ENCODE measurements at regions not wholly inside any gene's neighbourhood (a gene's known extent, or its start where the extent isn't known, plus 50 kb on each side); places are given as distances from the start of the nearest gene placed in this dataset.
A peak's percentile ranks its signal among the peaks of the same experiment; 100 is the strongest.

- intact Hi-C loops (cut with micrococcal nuclease; ENCODE audit: unreplicated experiment) = no loop called here
- ChIA-PET POLR2A (ENCODE audit: unreplicated experiment) (no interaction called here), CTCF (no interaction called here)
- H3F3A ChIP-seq (ENCODE audit: insufficient read depth, low read depth) = no peaks in the 10 kb centered on the region
- no TSS peak for BruUV-seq (replicated peaks)
- H3K27ac ChIP-seq = no peak overlapping the region
- no peaks in the 10 kb centered on the region for H3K36me3 ChIP-seq (ENCODE audit: low read depth)
- no peak for DNase-seq
- H3K4me2 ChIP-seq = no peak overlapping the region
- H4K20me1 ChIP-seq (ENCODE audit: insufficient read depth) = no peaks in the 10 kb centered on the region
- TF ChIP-seq EZH2 (IDR thresholded peaks at IDR 0.05; ENCODE audit: low read depth) = no peak
- no peak for TF ChIP-seq CTCF (conservative IDR thresholded peaks at IDR 0.05)
- H3K9me3 ChIP-seq (ENCODE audit: insufficient read depth, low read depth) = no peaks in the 10 kb centered on the region
- H3K79me2 ChIP-seq (ENCODE audit: low read depth) = no peaks in the 10 kb centered on the region
- 0 out of 2 replicates have a peak, but pooled peaks cover 1% of the 10 kb centered on the region for H3K4me1 ChIP-seq (replicated peaks; ENCODE audit: insufficient read depth)
- H2AFZ ChIP-seq = no peak overlapping the region
- H3K9me2 ChIP-seq (ENCODE audit: insufficient read depth) = no peaks in the 10 kb centered on the region
- H3K4me3 ChIP-seq = no peak overlapping the region
- no peaks in the 10 kb centered on the region for H3K27me3 ChIP-seq (ENCODE audit: insufficient read depth, low read depth)
Observed at GRCh38 chr2:217114117-217114516, 254.3 kb upstream of the TNP1 start.

- no peaks in the 10 kb centered on the region for H3K9me2 ChIP-seq (ENCODE audit: insufficient read depth)
- no peak overlapping the region for H3K27ac ChIP-seq
- H3K79me2 ChIP-seq (ENCODE audit: low read depth) = no peaks in the 10 kb centered on the region
- ChIA-PET POLR2A (ENCODE audit: unreplicated experiment) (no interaction called here), CTCF (no interaction called here)
- no peak overlapping the region for H3K4me3 ChIP-seq
- no peaks in the 10 kb centered on the region for H3F3A ChIP-seq (ENCODE audit: insufficient read depth, low read depth)
- DNase-seq = no peak
- no peak for TF ChIP-seq EZH2 (IDR thresholded peaks at IDR 0.05; ENCODE audit: low read depth)
- no peak for TF ChIP-seq CTCF (conservative IDR thresholded peaks at IDR 0.05)
- H2AFZ ChIP-seq = no peak overlapping the region
- H4K20me1 ChIP-seq (ENCODE audit: insufficient read depth) = no peaks in the 10 kb centered on the region
- intact Hi-C loops (cut with micrococcal nuclease; ENCODE audit: unreplicated experiment) = no loop called here
- no peaks in the 10 kb centered on the region for H3K36me3 ChIP-seq (ENCODE audit: low read depth)
- no peaks in the 10 kb centered on the region for H3K9me3 ChIP-seq (ENCODE audit: insufficient read depth, low read depth)
- H3K4me2 ChIP-seq = no peak overlapping the region
- H3K27me3 ChIP-seq (ENCODE audit: insufficient read depth, low read depth) = no peaks in the 10 kb centered on the region
- no TSS peak for BruUV-seq (replicated peaks)
- H3K4me1 ChIP-seq (replicated peaks; ENCODE audit: insufficient read depth) = peaks cover 7% of the 10 kb centered on the region
Observed at GRCh38 chr2:217113491-217113890, 253.6 kb upstream of the TNP1 start.

GRCh38 chr2:217110550-217110949, 250.7 kb upstream of the TNP1 start:
- CTCF ChIA-PET = no interaction called here

GRCh38 chr2:217108575-217109027, 248.7 kb upstream of the TNP1 start:
- POLR2A ChIA-PET (ENCODE audit: unreplicated experiment) = no interaction called here
- CTCF ChIA-PET = interaction anchor here (0.7 kb wide), 1 partner anchor 1117 kb away, joined by 12 read pairs; no protein-coding TSS in a partner anchor
- Histone ChIP-seq H3K27me3 (ENCODE audit: insufficient read depth, low read depth) (no peaks in the 10 kb centered on the region), H4K20me1 (ENCODE audit: insufficient read depth) (no peaks in the 10 kb centered on the region), H3K36me3 (ENCODE audit: low read depth) (no peaks in the 10 kb centered on the region), H3K79me2 (ENCODE audit: low read depth) (no peaks in the 10 kb centered on the region), H2AFZ (0 out of 2 replicates have a peak overlapping the region, but pooled peaks have one; percentile 35), H3K4me2 (peak overlapping the region; percentile 30), H3F3A (ENCODE audit: insufficient read depth, low read depth) (peaks cover 36% of the 10 kb centered on the region), H3K9me3 (ENCODE audit: insufficient read depth, low read depth) (no peaks in the 10 kb centered on the region; the same call in 1 of the 2 replicates), H3K4me3 (no peak overlapping the region), H3K9me2 (ENCODE audit: insufficient read depth) (no peaks in the 10 kb centered on the region), H3K27ac (peak overlapping the region; percentile 94), H3K4me1 (replicated peaks; ENCODE audit: insufficient read depth) (peaks cover 55% of the 10 kb centered on the region)
- TF ChIP-seq EZH2 (IDR thresholded peaks at IDR 0.05; ENCODE audit: low read depth) (no peak), CTCF (conservative IDR thresholded peaks at IDR 0.05) (no peak)
- no TSS peak for BruUV-seq (replicated peaks)
- peak in 1 of 2 experiments; percentile 35 for DNase-seq
- intact Hi-C loops (cut with micrococcal nuclease; ENCODE audit: unreplicated experiment) = loop anchor here (5.0 to 10.0 kb wide), 4 partner anchors 166 to 411 kb away; partner anchors contain the start of gene IGFBP5

More at GRCh38 chr2:217110550-217110949, 250.7 kb upstream of the TNP1 start:
- intact Hi-C loops (cut with micrococcal nuclease; ENCODE audit: unreplicated experiment) = no loop called here
- peaks cover 35% of the 10 kb centered on the region for H3K4me1 ChIP-seq (replicated peaks; ENCODE audit: insufficient read depth)
- no peak for DNase-seq
- H2AFZ ChIP-seq = no peak overlapping the region
- H3K9me3 ChIP-seq (ENCODE audit: insufficient read depth, low read depth) = no peaks in the 10 kb centered on the region; the same call in 1 of the 2 replicates
- H3K27me3 ChIP-seq (ENCODE audit: insufficient read depth, low read depth) = no peaks in the 10 kb centered on the region
- no peak overlapping the region for H3K27ac ChIP-seq
- peaks cover 19% of the 10 kb centered on the region for H3F3A ChIP-seq (ENCODE audit: insufficient read depth, low read depth)
- H3K79me2 ChIP-seq (ENCODE audit: low read depth) = no peaks in the 10 kb centered on the region
- no peak for TF ChIP-seq EZH2 (IDR thresholded peaks at IDR 0.05; ENCODE audit: low read depth)
- no peaks in the 10 kb centered on the region for H3K36me3 ChIP-seq (ENCODE audit: low read depth)
- BruUV-seq (replicated peaks) = no TSS peak
- POLR2A ChIA-PET (ENCODE audit: unreplicated experiment) = no interaction called here
- H3K9me2 ChIP-seq (ENCODE audit: insufficient read depth) = no peaks in the 10 kb centered on the region
- H4K20me1 ChIP-seq (ENCODE audit: insufficient read depth) = no peaks in the 10 kb centered on the region
- H3K4me2 ChIP-seq = no peak overlapping the region
- H3K4me3 ChIP-seq = no peak overlapping the region

All from PC-9 (cell line).